GM21423 (cell line): ENCODE measurements at regions not wholly inside any gene's neighbourhood (a gene's known extent, or its start where the extent isn't known, plus 50 kb on each side); places are given as distances from the start of the nearest gene placed in this dataset.

Experiments used
- ATAC-seq: cut with Tn5 transposase; IDR thresholded peaks from one replicate; pipeline ENCODE4 v1.9.1; 2021; ENCODE audit warnings: mild to moderate bottlenecking, moderate library complexity; ENCODE audit not compliant: unreplicated experiment

DNA sequence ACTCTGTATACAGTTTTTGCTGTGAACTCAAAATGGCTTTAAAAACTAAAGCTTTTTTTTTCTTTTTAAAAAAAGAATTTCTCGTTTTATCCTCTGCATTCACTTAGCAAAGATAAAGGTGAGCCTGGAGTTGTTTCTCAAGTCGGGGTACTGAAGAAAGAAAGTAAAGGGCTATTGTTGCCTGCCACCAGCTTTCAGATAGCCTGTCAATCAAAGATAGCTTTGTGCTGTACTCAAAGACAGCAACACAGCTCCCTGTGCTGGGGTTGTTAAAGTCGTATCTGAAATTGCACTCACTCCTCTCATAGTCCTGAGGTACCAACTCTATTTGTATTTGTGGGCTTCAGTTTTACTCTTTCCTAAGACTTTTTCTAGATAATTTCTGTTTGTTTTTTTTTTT is 710.1 kb upstream of the ID4 start:
- ATAC-seq, result no peak

- no peak for ATAC-seq
Measured at GRCh38 chr6:19128701-19129100, 708.5 kb upstream of the ID4 start.

GRCh38 chr6:19135706-19136105 is 701.5 kb upstream of the ID4 start:
- no peak for ATAC-seq

GRCh38 chr6:19137505-19137904 is 699.7 kb upstream of the ID4 start:
- no peak for ATAC-seq

DNA sequence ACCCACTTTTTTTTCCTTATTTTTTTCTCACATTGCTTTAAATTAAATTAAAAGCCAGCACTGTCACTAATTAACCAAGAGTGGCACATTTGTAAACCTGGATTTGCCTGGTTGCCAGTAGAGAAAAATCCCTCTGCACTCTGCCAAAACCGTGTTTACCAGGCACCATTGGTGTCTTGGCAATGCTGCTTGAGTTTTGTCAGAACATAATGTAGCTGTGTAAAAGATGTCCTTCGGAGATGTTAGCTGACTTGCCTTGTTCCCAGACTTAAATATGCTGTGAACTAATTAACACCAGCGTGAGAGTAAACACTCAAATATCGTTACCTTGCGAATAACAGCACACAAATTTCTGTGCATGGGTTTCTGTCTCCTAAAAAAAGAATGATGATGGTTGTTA is 694.9 kb upstream of the ID4 start:
- no peak for ATAC-seq

- no peak for ATAC-seq
Measured at GRCh38 chr6:19150307-19150706, 686.9 kb upstream of the ID4 start.

GRCh38 chr6:19153270-19153980 is 683.7 kb upstream of the ID4 start:
- no peak for ATAC-seq

GRCh38 chr6:19153981-19154295 is 683.2 kb upstream of the ID4 start:
- no peak for ATAC-seq

DNA sequence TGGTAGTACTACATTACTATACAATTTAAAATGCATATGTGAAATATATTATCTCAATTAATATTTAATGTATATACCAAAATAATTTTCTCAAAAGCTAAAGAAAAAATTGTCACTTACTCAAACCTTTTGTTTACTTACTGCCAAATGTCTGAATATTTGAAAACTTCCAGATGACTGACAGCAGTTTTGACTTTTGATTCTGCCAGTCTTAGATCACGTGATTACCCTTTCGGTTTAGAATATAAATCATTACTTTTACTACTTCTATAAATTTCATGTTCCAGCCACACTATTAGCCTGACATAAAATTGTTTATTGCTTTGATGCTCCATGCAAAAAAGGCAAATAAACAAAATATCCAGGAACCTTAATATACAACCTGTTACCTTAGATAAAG is 680.7 kb upstream of the ID4 start:
- no peak for ATAC-seq

DNA sequence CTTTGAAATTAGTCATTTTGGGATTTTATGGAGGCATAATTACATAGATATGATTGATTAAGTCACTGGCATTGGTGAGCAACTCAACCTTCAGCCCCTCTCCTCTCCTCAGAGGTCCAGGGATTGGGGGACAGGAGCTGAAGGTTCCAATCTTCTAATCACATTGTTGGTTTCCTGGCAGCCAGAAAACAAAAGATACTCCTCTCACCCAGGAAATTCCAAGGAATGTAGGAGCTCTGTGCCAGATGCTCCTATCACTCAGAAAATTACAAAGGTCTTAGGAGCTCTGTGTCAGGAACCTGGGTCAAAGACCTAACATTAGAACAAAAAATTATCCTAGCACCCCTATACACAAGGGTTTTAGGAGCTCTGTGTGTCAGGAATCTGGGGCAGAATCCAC is 679.7 kb upstream of the ID4 start:
- no peak for ATAC-seq

DNA sequence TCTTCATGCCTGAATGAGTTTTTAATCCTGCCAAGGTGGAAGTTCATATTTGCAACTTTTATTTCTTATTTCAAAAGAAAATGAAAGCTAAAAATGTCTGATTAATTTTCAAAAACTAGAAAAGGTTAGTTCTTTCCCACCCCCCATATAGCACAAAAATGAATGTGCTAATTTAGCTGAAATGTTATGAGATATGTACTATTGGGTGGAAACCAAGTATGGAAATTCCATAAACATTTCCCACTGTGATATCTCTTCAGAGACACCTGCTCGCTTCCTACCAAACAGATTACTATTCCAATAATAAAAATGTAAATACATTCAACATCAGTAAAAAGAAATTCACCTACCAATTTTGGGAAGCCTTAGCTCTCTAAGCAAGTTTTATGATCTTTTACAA is 678.6 kb upstream of the ID4 start:
- no peak for ATAC-seq

DNA sequence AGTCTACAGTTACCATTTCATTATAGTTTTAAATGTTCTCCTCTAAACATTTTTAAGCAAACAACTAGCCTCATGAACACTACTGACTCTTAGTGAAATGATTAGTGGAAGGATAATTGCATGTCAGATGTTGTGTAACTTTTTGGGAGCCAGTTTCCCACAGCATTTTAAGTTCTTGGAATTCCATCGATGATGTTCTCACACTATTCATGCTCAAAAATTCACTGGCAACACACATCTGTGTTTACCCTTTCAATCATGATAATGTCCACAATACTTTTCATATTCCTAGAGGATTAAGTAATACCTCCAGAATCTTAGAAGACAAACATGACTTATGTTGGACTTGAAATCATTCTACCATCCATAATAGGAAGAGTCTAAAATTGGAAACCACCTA is 678.1 kb upstream of the ID4 start:
- no peak for ATAC-seq

DNA sequence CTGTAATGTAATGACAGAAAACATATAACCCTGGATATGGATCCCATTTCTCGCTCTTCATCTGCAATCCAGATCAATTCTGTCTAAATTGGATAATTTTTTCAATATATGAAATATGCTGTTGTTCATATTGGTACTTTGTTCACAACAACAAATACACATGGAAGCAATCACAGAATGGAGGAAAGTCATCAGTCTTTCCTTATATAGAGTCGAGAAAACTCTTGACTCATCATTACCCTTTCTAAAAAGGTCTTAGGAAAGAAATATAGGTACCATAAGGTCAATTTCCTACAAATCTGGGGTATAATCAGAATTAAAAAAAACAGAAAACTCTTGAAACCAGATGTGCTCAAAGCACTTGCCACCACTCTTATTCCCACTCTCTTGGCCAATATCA is 677.6 kb upstream of the ID4 start:
- ATAC-seq, result no peak

- no peak for ATAC-seq
Measured at GRCh38 chr6:19160081-19160730, 677.0 kb upstream of the ID4 start.

- ATAC-seq, result no peak
Measured at GRCh38 chr6:19167251-19167650, 669.9 kb upstream of the ID4 start.

- ATAC-seq, result no peak
Measured at GRCh38 chr6:19169366-19169765, 667.8 kb upstream of the ID4 start.

GRCh38 chr6:19175023-19175422 is 662.1 kb upstream of the ID4 start:
- ATAC-seq, result no peak

DNA sequence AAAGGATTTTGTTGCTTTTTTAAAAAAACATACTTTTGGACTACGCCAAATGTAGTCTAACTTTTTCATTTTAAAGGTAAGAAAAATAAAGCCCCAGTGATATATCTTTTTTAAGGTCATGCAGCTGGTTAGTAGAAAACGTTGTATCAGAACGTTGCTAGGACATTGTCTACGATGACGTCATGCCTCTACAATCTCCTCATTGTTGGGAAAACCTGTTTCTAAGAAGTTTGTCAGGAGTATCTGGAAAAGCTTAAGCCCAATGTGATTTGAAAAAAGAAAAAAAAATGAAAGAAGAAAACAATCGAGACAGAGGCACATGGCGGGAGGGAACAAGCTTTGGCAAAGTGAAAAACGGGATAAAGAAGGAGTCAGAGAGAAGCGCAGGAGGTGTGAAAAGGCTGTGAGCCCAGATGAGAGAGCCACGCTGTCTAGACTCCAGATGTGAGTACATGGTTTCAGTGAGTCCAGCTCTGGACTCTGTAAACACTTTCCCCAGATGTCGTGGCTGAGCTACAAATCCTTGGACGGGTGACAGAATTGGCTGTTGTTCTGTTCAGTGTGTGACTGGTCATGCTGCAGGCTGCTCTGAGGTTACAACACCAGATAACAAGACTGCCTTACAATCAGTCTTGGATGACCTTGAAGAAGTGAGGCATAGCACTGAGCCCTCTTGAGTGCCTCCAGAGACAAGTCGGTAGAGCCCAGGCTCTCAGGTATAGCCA is 656.7 kb upstream of the ID4 start:
- ATAC-seq, result no peak

- ATAC-seq, result no peak
Measured at GRCh38 chr6:19181211-19181610, 656.0 kb upstream of the ID4 start.

DNA sequence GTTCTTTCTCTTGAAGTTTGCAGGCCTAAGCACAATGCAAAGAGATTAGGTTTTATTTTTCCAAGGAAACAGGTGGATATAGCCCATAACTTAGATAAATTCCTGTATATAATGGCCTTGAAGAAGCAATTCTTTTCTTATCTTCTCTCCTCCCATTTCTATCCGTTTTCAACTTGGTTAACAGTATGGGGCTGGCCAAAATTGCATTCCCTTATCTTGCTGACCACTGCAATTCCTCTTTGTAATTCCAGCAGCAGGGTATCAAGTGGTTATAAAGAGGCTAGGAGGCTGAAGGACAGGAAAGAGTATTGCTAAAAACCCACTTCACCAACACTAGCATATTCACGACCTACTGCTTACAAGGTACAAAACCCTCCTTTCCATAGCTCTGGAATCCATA is 643.5 kb upstream of the ID4 start:
- ATAC-seq, result no peak

GRCh38 chr6:19204445-19204844 is 632.7 kb upstream of the ID4 start:
- ATAC-seq, result no peak

DNA sequence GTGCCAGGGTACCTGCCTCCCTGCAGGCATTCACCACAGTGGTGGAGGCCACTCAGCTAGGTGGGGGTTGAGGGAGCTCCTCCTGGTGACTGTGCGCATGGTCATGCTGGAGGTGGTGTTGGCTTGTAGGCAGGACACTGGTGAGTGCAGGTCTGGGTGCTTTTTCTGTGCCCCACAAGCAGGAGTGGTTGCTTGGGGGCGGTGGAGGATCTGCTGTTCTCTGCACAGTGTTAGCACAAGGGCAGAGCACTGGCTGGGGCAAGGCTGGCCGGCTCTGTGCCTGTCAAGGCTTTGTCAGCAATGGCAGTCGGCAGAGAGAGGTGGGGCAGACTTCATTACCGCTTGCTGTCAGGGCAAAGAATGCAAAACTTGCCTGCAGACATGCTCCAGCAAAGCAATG is 632.1 kb upstream of the ID4 start:
- no peak for ATAC-seq
